ENCODE measurements at regions not wholly inside any gene's neighbourhood (a gene's known extent, or its start where the extent isn't known, plus 50 kb on each side); places are given as distances from the start of the nearest gene placed in this dataset.

- Histone ChIP-seq H3K4me2 (ENCODE audit: low read length) (no peak overlapping the region), H3K36me3 (ENCODE audit: insufficient read depth, low read length) (no peaks in the 10 kb centered on the region), H3K9me3 (ENCODE audit: low read length) (no peaks in the 10 kb centered on the region), H4K20me1 (ENCODE audit: insufficient read depth) (no peaks in the 10 kb centered on the region), H3K4me3 (ENCODE audit: low read length) (no peak overlapping the region), H3K27me3 (ENCODE audit: insufficient read depth, low read depth, low read length) (no peaks in the 10 kb centered on the region), H3K9me2 (ENCODE audit: insufficient read depth, low read length) (no peaks in the 10 kb centered on the region), H3K9ac (ENCODE audit: low read length) (no peak overlapping the region), H2AFZ (ENCODE audit: low read depth, low read length) (no peak overlapping the region), H3K79me2 (replicated peaks; ENCODE audit: insufficient read depth, low read length) (no peaks in the 10 kb centered on the region), H3F3A (ENCODE audit: insufficient read depth, low read length, poor library complexity, severe bottlenecking) (peaks cover 6% of the 10 kb centered on the region), H3K27ac (ENCODE audit: low read length) (no peak overlapping the region)
- no peak for TF ChIP-seq SMC3 (conservative IDR thresholded peaks at IDR 0.05; ENCODE audit: poor library complexity)
Observed at GRCh38 chr6:22788038-22788437, 218.7 kb downstream of the HDGFL1 start.

- Histone ChIP-seq H3K9ac (ENCODE audit: low read length) (no peak overlapping the region), H3K9me2 (ENCODE audit: insufficient read depth, low read length) (no peaks in the 10 kb centered on the region), H4K20me1 (ENCODE audit: insufficient read depth) (no peaks in the 10 kb centered on the region), H3K79me2 (replicated peaks; ENCODE audit: insufficient read depth, low read length) (no peaks in the 10 kb centered on the region), H3K9me3 (ENCODE audit: low read length) (no peaks in the 10 kb centered on the region), H3K36me3 (ENCODE audit: insufficient read depth, low read length) (no peaks in the 10 kb centered on the region), H3K4me2 (ENCODE audit: low read length) (no peak overlapping the region), H2AFZ (ENCODE audit: low read depth, low read length) (no peak overlapping the region), H3K27ac (ENCODE audit: low read length) (no peak overlapping the region), H3K27me3 (ENCODE audit: insufficient read depth, low read depth, low read length) (no peaks in the 10 kb centered on the region), H3K4me3 (ENCODE audit: low read length) (no peak overlapping the region), H3F3A (ENCODE audit: insufficient read depth, low read length, poor library complexity, severe bottlenecking) (peaks cover 6% of the 10 kb centered on the region)
- TF ChIP-seq POLR2AphosphoS5 (IDR thresholded peaks at IDR 0.05) (no peak), EZH2 (IDR thresholded peaks at IDR 0.05; ENCODE audit: borderline replicate concordance, insufficient read depth, low read length, poor library complexity, severe bottlenecking) (no peak), REST (IDR thresholded peaks at IDR 0.05; ENCODE audit: borderline replicate concordance) (no peak), TAF1 (IDR thresholded peaks at IDR 0.05; ENCODE audit: low read depth) (no peak), MXI1 (conservative IDR thresholded peaks at IDR 0.05; ENCODE audit: poor library complexity, severe bottlenecking) (no peak), EP300 (conservative IDR thresholded peaks at IDR 0.05; ENCODE audit: poor library complexity, severe bottlenecking) (no peak), SMC3 (conservative IDR thresholded peaks at IDR 0.05; ENCODE audit: poor library complexity) (no peak), RAD21 (conservative IDR thresholded peaks at IDR 0.05) (no peak), CTCF (IDR thresholded peaks at IDR 0.05; ENCODE audit: poor library complexity, severe bottlenecking) (no peak)
Observed at GRCh38 chr6:22789315-22789714, 219.9 kb downstream of the HDGFL1 start.

- no peak overlapping the region for H3K27ac ChIP-seq (ENCODE audit: low read length)
- no peaks in the 10 kb centered on the region for H3K9me2 ChIP-seq (ENCODE audit: insufficient read depth, low read length)
- H3K4me3 ChIP-seq (ENCODE audit: low read length) = no peak overlapping the region
- H3K36me3 ChIP-seq (ENCODE audit: insufficient read depth, low read length) = no peaks in the 10 kb centered on the region
- H3K9ac ChIP-seq (ENCODE audit: low read length) = no peak overlapping the region
- H3K9me3 ChIP-seq (ENCODE audit: low read length) = no peaks in the 10 kb centered on the region
- H2AFZ ChIP-seq (ENCODE audit: low read depth, low read length) = no peak overlapping the region
- H4K20me1 ChIP-seq (ENCODE audit: insufficient read depth) = no peaks in the 10 kb centered on the region
- H3K79me2 ChIP-seq (replicated peaks; ENCODE audit: insufficient read depth, low read length) = no peaks in the 10 kb centered on the region
- no peaks in the 10 kb centered on the region for H3K27me3 ChIP-seq (ENCODE audit: insufficient read depth, low read depth, low read length)
- no peaks in the 10 kb centered on the region for H3F3A ChIP-seq (ENCODE audit: insufficient read depth, low read length, poor library complexity, severe bottlenecking)
- no peak overlapping the region for H3K4me2 ChIP-seq (ENCODE audit: low read length)
- TF ChIP-seq EP300 (conservative IDR thresholded peaks at IDR 0.05; ENCODE audit: poor library complexity, severe bottlenecking) = no peak
- TF ChIP-seq MXI1 (conservative IDR thresholded peaks at IDR 0.05; ENCODE audit: poor library complexity, severe bottlenecking) = no peak
- no peak for TF ChIP-seq EZH2 (IDR thresholded peaks at IDR 0.05; ENCODE audit: borderline replicate concordance, insufficient read depth, low read length, poor library complexity, severe bottlenecking)
- TF ChIP-seq POLR2AphosphoS5 (IDR thresholded peaks at IDR 0.05) = no peak
- no peak for TF ChIP-seq REST (IDR thresholded peaks at IDR 0.05; ENCODE audit: borderline replicate concordance)
- no peak for TF ChIP-seq RAD21 (conservative IDR thresholded peaks at IDR 0.05)
- TF ChIP-seq CTCF (IDR thresholded peaks at IDR 0.05; ENCODE audit: poor library complexity, severe bottlenecking) = no peak
- TF ChIP-seq SMC3 (conservative IDR thresholded peaks at IDR 0.05; ENCODE audit: poor library complexity) = no peak
- TF ChIP-seq TAF1 (IDR thresholded peaks at IDR 0.05; ENCODE audit: low read depth) = no peak
Observed at GRCh38 chr6:22794844-22795243, 225.5 kb downstream of the HDGFL1 start.

Measured in neural cell (in vitro differentiated cells).